HG02759 (cell line): ENCODE measurements at regions not wholly inside any gene's neighbourhood (a gene's known extent, or its start where the extent isn't known, plus 50 kb on each side); places are given as distances from the start of the nearest gene placed in this dataset.

Experiments
- ATAC-seq: cut with Tn5 transposase; IDR thresholded peaks from one replicate; pipeline ENCODE4 v1.9.1; 2021; ENCODE audit warnings: mild to moderate bottlenecking, moderate library complexity; ENCODE audit not compliant: unreplicated experiment

GRCh38 chr1:164228928-164229327, 330.1 kb upstream of the PBX1 start:
- ATAC-seq = no peak

DNA sequence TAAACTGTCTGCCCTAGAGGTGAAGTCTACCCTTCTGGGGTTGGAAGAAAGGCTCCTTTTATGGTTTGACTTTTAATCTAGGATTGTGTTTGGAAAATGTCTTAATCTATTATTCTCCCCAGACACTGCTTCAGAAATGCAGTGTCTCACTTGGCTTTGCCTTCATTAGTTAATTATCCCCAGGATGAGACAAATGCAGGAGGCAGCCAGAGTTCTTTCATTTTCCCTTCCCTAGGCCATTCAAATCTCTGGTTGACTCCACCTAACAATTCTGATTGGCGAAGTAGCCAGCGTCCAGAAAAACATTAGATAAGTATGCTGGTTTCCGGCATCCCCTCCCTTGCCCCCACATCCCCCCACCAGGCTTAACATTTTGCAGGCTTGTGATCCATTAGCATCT, 325.8 kb upstream of the PBX1 start:
- ATAC-seq = no peak

- ATAC-seq = no peak
These were observed 318.9 kb upstream of the PBX1 start for GRCh38 chr1:164240081-164240480.

DNA sequence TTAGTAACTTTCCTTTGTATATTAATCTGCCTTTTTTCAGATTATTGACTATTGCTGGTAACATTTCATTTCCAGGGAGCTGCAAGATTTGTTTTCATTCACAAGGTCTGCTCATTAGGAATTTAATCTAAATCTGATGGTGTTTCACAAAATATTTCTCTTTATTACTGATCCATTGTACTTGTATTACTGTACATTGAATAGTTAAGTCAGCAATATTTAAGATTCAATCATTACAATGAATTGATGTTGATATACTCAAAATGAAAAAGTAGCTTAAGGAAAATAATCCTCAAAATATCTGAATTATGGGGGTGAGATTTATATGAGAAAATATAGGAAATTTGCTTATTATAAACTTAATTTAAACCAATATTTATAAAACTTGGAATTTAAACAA, 308.6 kb upstream of the PBX1 start:
- ATAC-seq = no peak

GRCh38 chr1:164256456-164256855, 302.5 kb upstream of the PBX1 start:
- no peak for ATAC-seq

DNA sequence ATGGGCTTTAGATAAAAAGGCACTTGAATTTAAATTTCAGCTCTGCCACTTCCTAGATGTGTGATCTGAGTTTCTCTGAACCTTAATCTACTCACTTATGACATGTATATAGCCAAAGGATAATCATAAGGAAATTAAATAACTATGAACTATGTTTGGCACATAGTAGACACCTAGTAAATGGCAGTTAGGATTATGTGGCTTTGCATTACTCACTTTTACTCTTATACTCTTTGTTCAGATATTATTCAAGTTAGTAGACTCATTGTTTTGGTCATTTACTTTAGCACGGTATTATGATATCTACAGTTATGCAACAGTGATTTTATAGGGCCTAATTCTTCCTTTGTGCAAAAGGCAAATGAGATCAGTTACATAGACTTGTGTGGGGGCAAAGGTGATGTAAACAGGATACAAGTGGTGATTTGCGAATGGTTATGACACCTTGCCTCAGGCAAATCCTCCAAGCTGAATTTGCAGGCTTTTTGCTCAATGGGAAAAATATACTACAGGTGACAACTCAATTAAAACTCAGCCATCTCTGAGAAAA, 297.2 kb upstream of the PBX1 start:
- ATAC-seq = no peak

DNA sequence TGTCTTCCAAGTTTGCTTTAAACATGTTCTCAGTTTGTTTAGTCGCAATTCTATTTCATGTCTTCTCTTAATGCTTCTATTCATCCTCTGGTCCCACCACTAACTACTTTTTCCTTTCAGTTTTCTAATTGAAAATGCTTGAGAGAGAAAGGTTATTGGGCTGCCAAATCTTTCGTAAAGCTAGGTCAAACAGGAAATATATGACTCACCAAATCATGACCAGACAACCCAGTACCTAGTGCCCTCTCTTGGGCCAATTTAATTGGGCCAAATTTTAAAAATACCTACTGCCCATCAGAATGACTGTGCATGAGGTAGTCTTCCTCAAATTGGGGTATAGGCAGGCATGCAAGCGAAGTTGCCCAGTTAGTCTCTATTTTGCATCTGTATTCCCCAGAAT, 295.4 kb upstream of the PBX1 start:
- no peak for ATAC-seq

DNA sequence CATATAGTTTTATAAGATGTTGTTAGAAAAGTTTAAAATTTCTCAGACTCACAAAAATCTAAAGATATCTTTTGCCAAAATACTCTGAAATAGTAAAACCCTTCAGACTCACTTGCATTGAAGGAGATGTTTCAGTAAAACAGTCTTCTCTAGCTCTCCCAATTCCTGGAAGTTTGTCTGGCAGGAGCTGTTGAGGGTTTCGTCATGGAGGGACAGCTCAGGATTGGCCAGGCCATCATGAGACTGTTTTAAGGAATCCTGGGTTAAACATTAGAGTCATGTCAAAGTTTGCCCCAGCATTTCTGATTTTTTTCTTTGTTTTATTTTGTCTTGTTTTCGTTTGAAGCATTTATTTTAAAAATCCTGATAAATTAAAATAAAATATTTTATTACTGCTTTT, 293.8 kb upstream of the PBX1 start:
- ATAC-seq = no peak

- no peak for ATAC-seq
These were observed 286.8 kb upstream of the PBX1 start for GRCh38 chr1:164272156-164272555.

GRCh38 chr1:164296172-164296571, 262.8 kb upstream of the PBX1 start:
- no peak for ATAC-seq

DNA sequence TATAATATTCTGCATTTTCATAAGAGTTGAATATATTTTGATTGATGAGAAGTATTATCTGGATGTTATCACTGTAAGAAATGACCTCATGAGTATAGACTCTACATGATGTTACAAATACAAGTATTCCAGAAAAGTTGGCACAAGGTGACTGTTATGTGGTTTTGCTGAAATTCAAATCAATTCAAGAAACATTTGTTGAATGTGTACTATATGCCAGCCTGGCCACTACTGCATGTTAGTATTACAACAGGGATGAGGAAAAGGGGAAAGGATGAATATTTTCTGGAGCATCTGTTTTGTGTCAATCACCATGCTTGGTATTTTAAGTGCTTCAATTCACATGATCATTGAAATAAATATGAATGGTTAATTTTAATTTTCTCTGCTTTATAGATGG, 250.9 kb upstream of the PBX1 start:
- no peak for ATAC-seq

- no peak for ATAC-seq
These were observed 248.8 kb upstream of the PBX1 start for GRCh38 chr1:164310166-164310565.

GRCh38 chr1:164311377-164311776, 247.6 kb upstream of the PBX1 start:
- no peak for ATAC-seq

- ATAC-seq = no peak
These were observed 237.9 kb upstream of the PBX1 start for GRCh38 chr1:164320790-164321731.

DNA sequence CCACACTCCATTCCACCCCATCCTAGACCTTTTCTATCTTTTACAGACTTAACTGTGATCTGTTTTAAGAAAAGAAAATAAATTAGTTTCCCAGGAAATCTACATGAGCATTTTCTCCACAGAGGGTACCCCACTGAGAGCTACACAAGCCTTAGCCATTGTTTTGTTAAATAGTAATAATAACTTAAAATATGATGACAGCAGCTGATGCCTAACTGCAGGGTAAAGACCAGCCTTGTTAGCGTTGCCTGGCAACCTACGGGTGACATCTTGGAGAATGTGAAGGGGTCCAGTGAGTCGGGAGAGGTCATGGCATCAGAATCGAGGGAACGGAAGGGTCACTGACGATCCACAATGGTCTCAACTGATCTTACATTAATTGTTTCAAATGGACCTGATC, 233.2 kb upstream of the PBX1 start:
- no peak for ATAC-seq

DNA sequence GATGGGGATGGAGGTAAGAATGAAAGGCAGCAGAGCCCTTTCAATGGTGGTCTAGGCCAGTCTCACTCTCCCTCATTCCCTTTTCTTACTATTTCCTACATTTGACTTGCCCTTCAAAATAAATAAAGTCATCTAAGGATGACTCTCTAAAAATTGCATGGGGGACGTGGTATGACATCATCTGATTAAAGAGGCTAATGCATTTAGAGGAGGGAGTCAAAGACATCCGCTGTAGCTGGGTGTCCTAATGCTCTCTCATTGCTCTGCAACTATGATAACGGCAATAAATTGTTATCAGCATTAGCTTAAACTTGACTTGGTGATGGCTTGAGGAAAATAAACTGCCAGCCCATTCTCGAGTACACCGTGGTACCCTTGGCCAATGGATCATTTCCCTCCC, 225.6 kb upstream of the PBX1 start:
- ATAC-seq = no peak

- no peak for ATAC-seq
These were observed 221.6 kb upstream of the PBX1 start for GRCh38 chr1:164337394-164337793.

DNA sequence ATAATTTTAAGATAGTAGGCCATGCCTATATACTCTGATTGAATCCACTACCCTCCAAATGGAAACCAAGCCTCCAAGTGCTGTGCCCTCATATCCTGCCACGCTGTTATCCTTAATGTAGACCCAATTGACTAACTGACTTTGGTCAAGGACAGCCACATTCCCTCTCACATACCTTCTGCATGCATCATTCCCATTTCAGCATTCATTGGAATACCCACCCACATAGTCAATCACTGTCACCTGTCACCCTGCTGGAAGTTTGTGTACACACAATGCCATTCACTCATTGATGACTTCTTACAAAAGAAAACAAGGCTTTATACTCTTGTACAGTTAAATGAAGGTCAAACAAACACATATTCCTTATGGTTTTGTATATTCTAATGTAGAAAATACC, 221.1 kb upstream of the PBX1 start:
- no peak for ATAC-seq

GRCh38 chr1:164343189-164343588, 215.8 kb upstream of the PBX1 start:
- no peak for ATAC-seq

GRCh38 chr1:164347980-164348379, 211.0 kb upstream of the PBX1 start:
- ATAC-seq = no peak

GRCh38 chr1:164356511-164356910, 202.5 kb upstream of the PBX1 start:
- no peak for ATAC-seq

DNA sequence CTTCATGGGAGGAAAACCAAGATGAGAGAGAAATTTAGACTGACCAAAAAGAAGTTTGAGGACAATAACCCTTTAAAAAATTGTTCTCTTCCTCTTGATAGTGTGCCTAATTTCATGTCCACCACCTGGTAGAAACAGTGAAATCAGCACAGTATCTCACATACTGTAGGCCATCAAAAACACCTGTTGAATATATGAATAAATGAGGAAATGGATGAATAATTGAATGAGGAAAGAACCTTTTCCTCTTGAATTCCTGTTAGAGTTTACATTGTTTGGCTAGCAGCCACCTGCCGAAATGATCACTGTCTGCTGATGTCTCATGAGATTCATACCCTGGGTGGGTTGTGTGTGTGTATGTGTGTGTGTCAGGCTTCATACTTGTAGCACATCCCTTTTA, 198.7 kb upstream of the PBX1 start:
- ATAC-seq = no peak

- no peak for ATAC-seq
These were observed 197.1 kb upstream of the PBX1 start for GRCh38 chr1:164361927-164362326.
